Hepatocyte (in vitro differentiated cells): ENCODE measurements at regions not wholly inside any gene's neighbourhood (a gene's known extent, or its start where the extent isn't known, plus 50 kb on each side); places are given as distances from the start of the nearest gene placed in this dataset.

Experiments used
- EZH2 ChIP-seq: fragments of 200-600 bp; sonication (generic); IDR thresholded peaks from 2 replicates; pipeline ENCODE4 v1.6.1; 2016; ENCODE audit warnings: antibody characterized with exemption, mild to moderate bottlenecking, borderline replicate concordance
- TF ChIP-seq, protein P1 (sequence below): fragments of 200-600 bp; sonication (generic); IDR thresholded peaks from 2 replicates; pipeline ENCODE4 v1.5.1; 2016; ENCODE audit warnings: antibody characterized with exemption, mild to moderate bottlenecking; ENCODE audit not compliant: poor library complexity

DNA sequence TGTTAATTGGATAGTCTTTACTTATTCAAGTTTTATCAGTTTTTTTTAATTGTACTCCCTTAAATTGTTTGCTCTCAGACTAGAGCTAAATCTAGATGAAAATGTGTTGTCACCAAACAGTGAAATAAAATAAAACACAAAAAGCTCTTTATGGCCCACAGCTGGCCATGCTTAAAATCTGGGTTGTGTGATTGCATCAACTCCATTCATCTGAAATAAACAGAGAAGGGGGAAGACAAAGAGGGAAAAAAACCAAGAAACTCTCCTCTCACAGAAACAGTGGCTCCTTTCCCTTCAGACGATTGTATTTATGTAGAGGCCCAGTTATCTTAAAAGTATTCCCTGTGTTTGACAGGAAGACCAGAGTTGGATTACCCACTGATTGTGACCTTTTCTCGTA lies 422.4 kb downstream of the IRX1 start:
- TF ChIP-seq, protein P1, sequence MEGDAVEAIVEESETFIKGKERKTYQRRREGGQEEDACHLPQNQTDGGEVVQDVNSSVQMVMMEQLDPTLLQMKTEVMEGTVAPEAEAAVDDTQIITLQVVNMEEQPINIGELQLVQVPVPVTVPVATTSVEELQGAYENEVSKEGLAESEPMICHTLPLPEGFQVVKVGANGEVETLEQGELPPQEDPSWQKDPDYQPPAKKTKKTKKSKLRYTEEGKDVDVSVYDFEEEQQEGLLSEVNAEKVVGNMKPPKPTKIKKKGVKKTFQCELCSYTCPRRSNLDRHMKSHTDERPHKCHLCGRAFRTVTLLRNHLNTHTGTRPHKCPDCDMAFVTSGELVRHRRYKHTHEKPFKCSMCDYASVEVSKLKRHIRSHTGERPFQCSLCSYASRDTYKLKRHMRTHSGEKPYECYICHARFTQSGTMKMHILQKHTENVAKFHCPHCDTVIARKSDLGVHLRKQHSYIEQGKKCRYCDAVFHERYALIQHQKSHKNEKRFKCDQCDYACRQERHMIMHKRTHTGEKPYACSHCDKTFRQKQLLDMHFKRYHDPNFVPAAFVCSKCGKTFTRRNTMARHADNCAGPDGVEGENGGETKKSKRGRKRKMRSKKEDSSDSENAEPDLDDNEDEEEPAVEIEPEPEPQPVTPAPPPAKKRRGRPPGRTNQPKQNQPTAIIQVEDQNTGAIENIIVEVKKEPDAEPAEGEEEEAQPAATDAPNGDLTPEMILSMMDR = no peak
- TF ChIP-seq EZH2 = no peak
